ENCODE measurements at regions not wholly inside any gene's neighbourhood (a gene's known extent, or its start where the extent isn't known, plus 50 kb on each side); places are given as distances from the start of the nearest gene placed in this dataset.
"Not testable (repeated sequence)": the region's sequence is repeated elsewhere in the genome, so short reads cannot be mapped to it uniquely, and the experiment has no call there.

DNA sequence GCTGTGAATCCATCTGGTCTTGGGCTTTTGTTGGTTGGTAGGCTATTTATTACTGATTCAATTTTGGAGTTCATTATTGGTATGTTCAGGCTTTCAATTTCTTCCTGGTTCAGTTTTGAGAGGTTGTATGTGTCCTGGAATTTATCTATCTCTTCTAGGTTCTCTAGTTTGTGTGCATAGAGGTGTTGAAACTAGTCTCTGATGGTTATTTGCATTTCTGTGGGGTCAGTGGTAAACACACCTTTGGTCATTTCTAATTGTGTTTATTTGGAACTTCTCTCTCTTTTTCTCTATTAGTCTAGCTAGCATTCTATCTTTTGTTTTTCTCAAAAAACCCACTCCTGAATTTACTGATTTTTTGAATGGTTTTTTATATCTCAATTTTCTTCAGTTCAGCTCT is 70.1 kb upstream of the IRAK1BP1 start:
- Histone ChIP-seq H3K4me1 (no peaks in the 10 kb centered on the region), H3K9me3 (no peaks in the 10 kb centered on the region), H3K27ac (no peak overlapping the region), H3K36me3 (no peaks in the 10 kb centered on the region), H3K27me3 (no peaks in the 10 kb centered on the region), H3K4me3 (no peak overlapping the region)
- FAIRE-seq, result no peak
- no peak for DNase-seq
- TF ChIP-seq, protein P1, sequence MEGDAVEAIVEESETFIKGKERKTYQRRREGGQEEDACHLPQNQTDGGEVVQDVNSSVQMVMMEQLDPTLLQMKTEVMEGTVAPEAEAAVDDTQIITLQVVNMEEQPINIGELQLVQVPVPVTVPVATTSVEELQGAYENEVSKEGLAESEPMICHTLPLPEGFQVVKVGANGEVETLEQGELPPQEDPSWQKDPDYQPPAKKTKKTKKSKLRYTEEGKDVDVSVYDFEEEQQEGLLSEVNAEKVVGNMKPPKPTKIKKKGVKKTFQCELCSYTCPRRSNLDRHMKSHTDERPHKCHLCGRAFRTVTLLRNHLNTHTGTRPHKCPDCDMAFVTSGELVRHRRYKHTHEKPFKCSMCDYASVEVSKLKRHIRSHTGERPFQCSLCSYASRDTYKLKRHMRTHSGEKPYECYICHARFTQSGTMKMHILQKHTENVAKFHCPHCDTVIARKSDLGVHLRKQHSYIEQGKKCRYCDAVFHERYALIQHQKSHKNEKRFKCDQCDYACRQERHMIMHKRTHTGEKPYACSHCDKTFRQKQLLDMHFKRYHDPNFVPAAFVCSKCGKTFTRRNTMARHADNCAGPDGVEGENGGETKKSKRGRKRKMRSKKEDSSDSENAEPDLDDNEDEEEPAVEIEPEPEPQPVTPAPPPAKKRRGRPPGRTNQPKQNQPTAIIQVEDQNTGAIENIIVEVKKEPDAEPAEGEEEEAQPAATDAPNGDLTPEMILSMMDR (IDR thresholded peaks at IDR 0.05), result no peak
- intact Hi-C loops (cut with DNase I), result no loop called here
- ATAC-seq, result no peak

DNA sequence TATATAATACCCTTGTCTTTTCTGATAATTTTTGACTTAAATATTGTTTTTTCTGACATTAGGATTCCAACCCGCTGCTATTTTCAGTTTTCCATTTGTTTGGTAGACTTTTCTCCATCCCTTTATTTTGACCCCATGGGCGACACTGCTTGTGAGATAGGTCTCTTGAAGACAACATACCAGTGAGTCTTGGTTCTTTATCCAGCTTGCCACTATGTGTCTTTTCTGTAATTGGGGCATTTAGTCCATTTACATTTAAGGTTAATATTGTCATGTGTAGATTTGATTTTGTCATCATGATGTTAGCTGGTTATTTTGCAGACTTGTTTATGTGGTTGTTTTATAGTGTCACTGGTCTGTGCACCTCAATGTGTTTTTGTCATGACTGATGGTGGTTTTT is 67.7 kb upstream of the IRAK1BP1 start:
- Histone ChIP-seq H3K27me3 (no peaks in the 10 kb centered on the region), H3K4me1 (no peaks in the 10 kb centered on the region), H3K9me3 (no peaks in the 10 kb centered on the region), H3K27ac (no peak overlapping the region), H3K4me3 (no peak overlapping the region), H3K36me3 (no peaks in the 10 kb centered on the region)
- intact Hi-C loops (cut with DNase I), result no loop called here
- FAIRE-seq, result no peak
- TF ChIP-seq, protein P1 (IDR thresholded peaks at IDR 0.05), result no peak
- no peak for ATAC-seq
- no peak for DNase-seq
- 74 to 92% methylated on average over 2 of the region's 2 CpGs for WGBS, 2 donors

DNA sequence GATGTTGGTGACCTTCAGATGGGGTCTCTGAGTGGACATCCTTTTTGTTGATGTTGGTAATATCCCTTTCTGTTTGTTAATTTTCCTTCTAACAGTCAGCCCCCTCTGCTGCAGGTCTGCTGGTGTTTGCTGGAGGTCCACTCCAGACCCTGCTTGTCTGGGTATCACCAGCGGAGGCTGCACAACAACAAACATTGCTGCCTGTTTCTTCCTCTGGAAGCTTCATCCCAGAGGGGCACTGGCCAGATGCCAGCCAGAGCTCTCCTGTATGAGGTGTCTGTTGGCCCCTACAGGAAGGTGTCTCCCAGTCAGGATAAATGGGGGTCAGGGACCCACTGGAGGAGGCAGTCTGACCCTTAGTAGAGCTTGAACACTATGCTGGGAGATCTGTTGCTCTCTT is 60.6 kb upstream of the IRAK1BP1 start:
- 87 to 100% methylated on average over 1 of the region's 1 CpG for WGBS, 2 donors
- H3K36me3 ChIP-seq; H3K9me3 ChIP-seq; H3K27me3 ChIP-seq; H3K4me1 ChIP-seq; ATAC-seq; intact Hi-C loops (cut with DNase I); FAIRE-seq; H3K27ac ChIP-seq; H3K4me3 ChIP-seq: not testable (repeated sequence)
- peak in 2 of 6 donors; percentile 42 to 48 for DNase-seq

DNA sequence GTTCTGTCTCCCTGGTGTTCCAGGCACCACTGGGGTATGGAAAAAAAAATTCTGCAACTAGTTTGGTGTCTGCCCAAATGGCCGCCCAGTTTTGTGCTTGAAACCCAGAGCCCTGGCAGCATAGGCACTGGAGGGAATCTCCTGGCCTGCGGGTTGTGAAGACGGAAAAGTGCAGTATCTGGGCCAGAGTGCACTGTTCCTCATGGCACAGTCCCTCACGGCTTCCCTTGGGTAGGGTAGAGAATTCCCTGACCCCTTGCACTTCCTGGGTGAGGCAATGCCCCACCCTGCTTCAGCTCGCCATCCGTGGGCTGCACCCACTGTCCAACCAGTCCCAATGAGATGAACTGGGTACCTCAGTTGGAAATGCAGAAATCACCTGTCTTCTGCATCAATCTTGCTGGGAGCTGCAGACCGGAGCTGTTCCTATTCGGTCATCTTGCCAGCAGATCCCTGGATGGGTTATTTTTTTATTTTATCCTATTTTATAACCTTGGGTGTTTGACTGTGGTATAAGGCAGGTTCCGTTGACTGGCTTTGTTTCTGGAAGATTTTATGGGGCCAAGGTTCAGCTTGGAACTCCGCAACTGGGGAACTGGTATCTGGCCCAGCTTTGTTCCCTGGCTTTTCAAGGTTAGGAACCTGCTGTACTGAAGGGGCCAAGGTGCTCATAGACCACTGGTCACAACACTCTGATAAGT is 59.5 kb upstream of the IRAK1BP1 start:
- DNase-seq; FAIRE-seq; ATAC-seq; intact Hi-C loops (cut with DNase I); H3K27ac ChIP-seq; H3K9me3 ChIP-seq; H3K36me3 ChIP-seq; H3K4me3 ChIP-seq; H3K4me1 ChIP-seq; H3K27me3 ChIP-seq: not testable (repeated sequence)
- WGBS, 2 donors, result 81 to 89% methylated on average over 10 of the region's 10 CpGs

DNA sequence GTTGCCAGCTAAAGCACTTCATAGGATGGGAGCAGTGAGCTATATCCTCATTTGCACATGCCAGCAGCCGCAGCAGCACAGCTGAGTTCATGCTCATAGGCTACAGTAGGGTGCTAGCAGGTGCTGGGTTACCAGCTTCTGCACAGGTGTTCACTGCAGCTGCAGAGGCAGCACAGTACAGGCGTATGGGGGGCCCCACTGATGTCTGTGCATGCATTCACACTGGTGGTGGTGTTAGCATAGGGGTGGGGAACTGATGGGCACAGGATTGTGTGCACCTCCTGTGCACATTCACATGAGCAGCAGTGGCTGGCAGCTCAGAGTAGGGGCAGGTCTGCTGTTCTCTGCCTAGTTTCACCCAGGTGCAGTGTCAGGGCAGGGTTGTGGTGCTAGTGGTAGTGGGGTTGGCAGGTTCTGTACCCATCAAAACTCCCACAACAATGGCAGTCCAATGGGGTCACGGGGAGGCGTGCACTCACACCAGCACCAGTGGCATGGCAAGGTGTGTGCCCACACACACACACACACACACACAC is 58.9 kb upstream of the IRAK1BP1 start:
- H3K4me1 ChIP-seq, result no peaks in the 10 kb centered on the region

DNA sequence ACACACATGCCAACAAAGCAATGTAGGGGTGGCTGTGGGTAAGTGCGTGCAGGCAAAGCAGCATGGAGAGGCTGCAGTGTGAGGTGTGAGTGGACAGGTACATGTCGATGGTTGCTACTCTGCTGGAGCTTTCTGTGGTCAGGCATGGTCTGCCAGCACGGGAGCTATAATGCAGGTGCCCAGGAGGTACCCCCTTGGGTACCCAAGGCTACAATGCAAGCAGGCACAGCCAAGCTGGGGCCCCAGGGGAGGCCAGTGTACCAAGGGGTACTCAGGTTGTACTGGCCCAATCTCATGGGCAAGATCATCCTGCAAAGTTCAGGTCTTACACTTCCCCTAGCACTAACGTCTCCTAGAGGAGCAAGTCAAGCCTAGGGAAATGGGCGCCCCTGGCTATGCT is 58.4 kb upstream of the IRAK1BP1 start:
- Histone ChIP-seq H3K36me3 (no peaks in the 10 kb centered on the region), H3K4me1 (no peaks in the 10 kb centered on the region), H3K27ac (no peak overlapping the region), H3K27me3 (no peaks in the 10 kb centered on the region), H3K9me3 (no peaks in the 10 kb centered on the region), H3K4me3 (no peak overlapping the region)
- 76 to 81% methylated on average over 5 of the region's 5 CpGs for WGBS, 2 donors
- FAIRE-seq (no peak), ATAC-seq (no peak), DNase-seq (peak in 1 of 6 donors; percentile 37)
- intact Hi-C loops (cut with DNase I), result no loop called here
- TF ChIP-seq, protein P1 (IDR thresholded peaks at IDR 0.05), result no peak

More for the DNA sequence above, 58.9 kb upstream of the IRAK1BP1 start:
- no peaks in the 10 kb centered on the region for H3K27me3 ChIP-seq
- intact Hi-C loops (cut with DNase I), result no loop called here
- no peak overlapping the region for H3K4me3 ChIP-seq
- WGBS, 2 donors, result 75 to 86% methylated on average over 4 of the region's 4 CpGs
- FAIRE-seq, result no peak
- H3K27ac ChIP-seq, result no peak overlapping the region
- peak in 1 of 6 donors; percentile 22 for DNase-seq
- no peaks in the 10 kb centered on the region for H3K36me3 ChIP-seq
- H3K9me3 ChIP-seq, result no peaks in the 10 kb centered on the region
- no peak for ATAC-seq
- TF ChIP-seq, protein P1 (IDR thresholded peaks at IDR 0.05), result no peak
